ENCODE measurements at regions not wholly inside any gene's neighbourhood (a gene's known extent, or its start where the extent isn't known, plus 50 kb on each side); places are given as distances from the start of the nearest gene placed in this dataset.

GRCh38 chr16:6103561-6103960, 1006.0 kb upstream of the EEF2KMT start:
- TF ChIP-seq MAX (IDR thresholded peaks at IDR 0.05) (no peak), CREB1 (IDR thresholded peaks at IDR 0.05; ENCODE audit: low read depth) (no peak), EGR1 (IDR thresholded peaks at IDR 0.05) (no peak), RAD21 (IDR thresholded peaks at IDR 0.05; ENCODE audit: low read depth) (no peak)

Data from Ishikawa (cell line).